HEK293 (cell line): ENCODE measurements at regions not wholly inside any gene's neighbourhood (a gene's known extent, or its start where the extent isn't known, plus 50 kb on each side); places are given as distances from the start of the nearest gene placed in this dataset.

Experiments used
- CTCF ChIA-PET: fragments of 350-600 bp; formaldehyde crosslinking; extraction: SDS; loops from one replicate; lab custom pipeline; 2021; ENCODE audit warnings: antibody characterized with exemption; lab: Yijun Ruan, JAX
- POLR2A ChIA-PET: fragments of 300-600 bp; formaldehyde crosslinking; extraction: SDS; loops from one replicate; lab custom pipeline; 2020; ENCODE audit warnings: antibody characterized with exemption, inconsistent platforms; lab: Yijun Ruan, JAX
- H3K27ac ChIP-seq: fragments of 200-500 bp; sonication (Bioruptor generic); 2 replicates; pipeline ENCODE4 v1.5.1; 2014; ENCODE audit warnings: low read depth, low read length, control low read depth, inconsistent platforms; ENCODE audit errors: extremely low read depth
- H3K36me3 ChIP-seq, 2 experiments: fragments of 200-500 bp in 1 of 2; sonication (Bioruptor generic) in 1 of 2; 1 replicate in 1 of 2; 2 replicates in 1 of 2; pipeline ENCODE4 v1.5.1; 2014 to 2017; ENCODE audit warnings: inconsistent platforms in 2 of 2, low read length in 2 of 2; ENCODE audit not compliant: control insufficient read depth in 2 of 2, insufficient read depth in 1 of 2
- H3K4me1 ChIP-seq: fragments of 200-500 bp; sonication (Bioruptor generic); 2 replicates; pipeline ENCODE4 v1.5.1; 2014; ENCODE audit warnings: mild to moderate bottlenecking, low read length, inconsistent platforms; ENCODE audit not compliant: control insufficient read depth, insufficient read depth
- H3K4me3 ChIP-seq: 2 replicates; pipeline ENCODE4 v1.5.1; 2011; ENCODE audit warnings: low read depth, mild to moderate bottlenecking, control low read depth, low read length, moderate library complexity
- H3K9me3 ChIP-seq: fragments of 200-500 bp; sonication (Bioruptor generic); 2 replicates; pipeline ENCODE4 v1.5.1; 2014; ENCODE audit warnings: low read depth, low read length, inconsistent platforms; ENCODE audit not compliant: control insufficient read depth, insufficient read depth
- HOXC10 ChIP-seq: sonication (generic); formaldehyde crosslinking; IDR thresholded peaks from 2 replicates; pipeline ENCODE4 v1.8.1; 2023; ENCODE audit warnings: mild to moderate bottlenecking, missing genetic modification reagents
- SCRT2 ChIP-seq: fragments of 450-650 bp; formaldehyde crosslinking; IDR thresholded peaks from 2 replicates; pipeline ENCODE4 v1.5.1; 2016; ENCODE audit warnings: missing biosample characterization, missing genetic modification characterization
- SP7 ChIP-seq: fragments of 450-650 bp; formaldehyde crosslinking; IDR thresholded peaks from 2 replicates; pipeline ENCODE4 v1.5.1; 2016; ENCODE audit warnings: missing biosample characterization, missing genetic modification characterization
- TCF7L2 ChIP-seq: IDR thresholded peaks from 2 replicates; pipeline ENCODE4 v1.6.1; 2011; ENCODE audit warnings: low read depth, mild to moderate bottlenecking, inconsistent platforms, low read length, moderate library complexity, borderline replicate concordance
- YY2 ChIP-seq: fragments of 450-650 bp; formaldehyde crosslinking; IDR thresholded peaks from 2 replicates; pipeline ENCODE4 v1.5.1; 2016; ENCODE audit warnings: missing biosample characterization, missing genetic modification characterization
- ZBTB21 ChIP-seq: fragments of 450-650 bp; formaldehyde crosslinking; IDR thresholded peaks from 2 replicates; pipeline ENCODE4 v1.5.1; 2017; ENCODE audit warnings: missing biosample characterization, missing genetic modification characterization
- ZFP41 ChIP-seq: fragments of 450-650 bp; formaldehyde crosslinking; IDR thresholded peaks from 2 replicates; pipeline ENCODE4 v1.5.1; 2016; ENCODE audit warnings: missing biosample characterization, missing genetic modification characterization, borderline replicate concordance
- ZNF341 ChIP-seq: fragments of 450-650 bp; formaldehyde crosslinking; IDR thresholded peaks from 2 replicates; pipeline ENCODE4; 2016; ENCODE audit warnings: low read depth, missing biosample characterization, missing genetic modification characterization
- ZNF391 ChIP-seq: fragments of 450-650 bp; formaldehyde crosslinking; IDR thresholded peaks from 2 replicates; pipeline ENCODE4 v1.5.1; 2016; ENCODE audit warnings: low read depth, missing biosample characterization, missing genetic modification characterization, borderline replicate concordance
- ZNF521 ChIP-seq: fragments of 450-650 bp; formaldehyde crosslinking; IDR thresholded peaks from 2 replicates; pipeline ENCODE4 v1.5.1; 2017; ENCODE audit warnings: missing biosample characterization, mild to moderate bottlenecking, missing genetic modification characterization
- ZNF560 ChIP-seq: fragments of 450-650 bp; formaldehyde crosslinking; IDR thresholded peaks from 2 replicates; pipeline ENCODE4 v1.5.1; 2017; ENCODE audit warnings: missing biosample characterization, missing genetic modification characterization, borderline replicate concordance
- ZNF596 ChIP-seq: fragments of 450-650 bp; IDR thresholded peaks from 2 replicates; pipeline ENCODE4 v1.5.0; 2018; ENCODE audit warnings: missing biosample characterization, mild to moderate bottlenecking, missing genetic modification characterization, moderate library complexity
- ZNF660 ChIP-seq: fragments of 450-650 bp; IDR thresholded peaks from 2 replicates; pipeline ENCODE4 v1.5.1; 2018; ENCODE audit warnings: missing biosample characterization, mild to moderate bottlenecking, missing genetic modification characterization
- ZNF677 ChIP-seq: fragments of 450-650 bp; IDR thresholded peaks from 2 replicates; pipeline ENCODE4 v1.5.0; 2018; ENCODE audit warnings: missing biosample characterization, mild to moderate bottlenecking, missing genetic modification characterization, moderate library complexity
- ZNF791 ChIP-seq: fragments of 450-650 bp; formaldehyde crosslinking; IDR thresholded peaks from 2 replicates; pipeline ENCODE4 v1.5.1; 2016; ENCODE audit warnings: missing biosample characterization, missing genetic modification characterization
- TF ChIP-seq, protein P1 (sequence below): fragments of 450-650 bp; formaldehyde crosslinking; IDR thresholded peaks from 2 replicates; pipeline ENCODE4 v1.5.1; 2016; ENCODE audit warnings: missing biosample characterization, missing genetic modification characterization
- TF ChIP-seq, protein P2 (sequence below): fragments of 450-650 bp; formaldehyde crosslinking; IDR thresholded peaks from 2 replicates; pipeline ENCODE4 v1.5.0; 2017; ENCODE audit warnings: missing biosample characterization, missing genetic modification characterization, borderline replicate concordance
- TF ChIP-seq, protein P3 (sequence below): fragments of 450-650 bp; formaldehyde crosslinking; IDR thresholded peaks from 2 replicates; pipeline ENCODE4 v1.5.1; 2016; ENCODE audit warnings: missing biosample characterization, missing genetic modification characterization, borderline replicate concordance
- TF ChIP-seq, protein P4 (sequence below): fragments of 450-650 bp; formaldehyde crosslinking; IDR thresholded peaks from 2 replicates; pipeline ENCODE4 v1.5.1; 2017; ENCODE audit warnings: missing biosample characterization, missing genetic modification characterization
- TF ChIP-seq, protein P5 (sequence below): fragments of 450-650 bp; formaldehyde crosslinking; IDR thresholded peaks from 2 replicates; pipeline ENCODE4 v1.5.1; 2016; ENCODE audit warnings: missing biosample characterization, missing genetic modification characterization, borderline replicate concordance

DNA sequence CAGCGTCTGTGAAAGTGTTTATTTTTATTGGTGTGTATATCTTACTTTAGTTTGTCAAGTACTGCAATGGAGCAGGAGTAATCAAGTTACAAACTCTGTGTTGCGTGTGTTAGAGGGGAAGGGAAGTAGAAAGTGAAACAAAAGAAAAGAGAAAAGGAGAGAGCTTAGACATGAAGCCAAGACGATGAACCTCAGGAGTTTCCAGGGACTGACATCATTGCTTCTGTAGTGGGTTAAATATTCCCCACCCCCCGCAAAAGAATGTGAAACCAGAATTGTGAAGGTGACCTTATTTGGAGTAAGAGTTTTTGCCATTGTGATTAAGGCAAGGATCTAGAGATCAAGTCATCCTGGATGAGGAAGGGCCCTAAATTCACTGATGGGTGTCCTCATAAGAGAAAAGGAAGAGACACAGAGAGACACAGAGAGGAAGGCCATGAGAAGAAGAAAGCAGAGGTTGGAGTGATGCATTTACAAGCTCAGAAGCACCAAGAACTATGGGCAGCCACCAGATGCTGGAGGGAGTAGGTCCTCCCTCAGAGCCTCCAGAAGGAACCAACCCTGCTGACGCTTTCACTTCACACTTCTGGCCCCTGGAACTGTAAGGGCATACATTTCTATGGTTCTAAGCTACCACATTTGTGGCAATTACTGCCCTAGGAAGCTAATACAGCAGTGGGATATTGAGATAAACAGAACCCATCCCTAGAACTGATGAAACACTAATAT is 173.6 kb upstream of the SFRP2 start:
- Histone ChIP-seq H3K9me3 (no peaks in the 10 kb centered on the region), H3K4me1 (no peaks in the 10 kb centered on the region), H3K4me3 (no peak overlapping the region), H3K27ac (no peak overlapping the region), H3K36me3 (no peaks in the 10 kb centered on the region)
- ChIA-PET CTCF (interaction anchor here (0.6 kb wide), 1 partner anchor 57 kb away, joined by 3 read pairs; no protein-coding TSS in a partner anchor), POLR2A (no interaction called here)
- TF ChIP-seq, protein P1, sequence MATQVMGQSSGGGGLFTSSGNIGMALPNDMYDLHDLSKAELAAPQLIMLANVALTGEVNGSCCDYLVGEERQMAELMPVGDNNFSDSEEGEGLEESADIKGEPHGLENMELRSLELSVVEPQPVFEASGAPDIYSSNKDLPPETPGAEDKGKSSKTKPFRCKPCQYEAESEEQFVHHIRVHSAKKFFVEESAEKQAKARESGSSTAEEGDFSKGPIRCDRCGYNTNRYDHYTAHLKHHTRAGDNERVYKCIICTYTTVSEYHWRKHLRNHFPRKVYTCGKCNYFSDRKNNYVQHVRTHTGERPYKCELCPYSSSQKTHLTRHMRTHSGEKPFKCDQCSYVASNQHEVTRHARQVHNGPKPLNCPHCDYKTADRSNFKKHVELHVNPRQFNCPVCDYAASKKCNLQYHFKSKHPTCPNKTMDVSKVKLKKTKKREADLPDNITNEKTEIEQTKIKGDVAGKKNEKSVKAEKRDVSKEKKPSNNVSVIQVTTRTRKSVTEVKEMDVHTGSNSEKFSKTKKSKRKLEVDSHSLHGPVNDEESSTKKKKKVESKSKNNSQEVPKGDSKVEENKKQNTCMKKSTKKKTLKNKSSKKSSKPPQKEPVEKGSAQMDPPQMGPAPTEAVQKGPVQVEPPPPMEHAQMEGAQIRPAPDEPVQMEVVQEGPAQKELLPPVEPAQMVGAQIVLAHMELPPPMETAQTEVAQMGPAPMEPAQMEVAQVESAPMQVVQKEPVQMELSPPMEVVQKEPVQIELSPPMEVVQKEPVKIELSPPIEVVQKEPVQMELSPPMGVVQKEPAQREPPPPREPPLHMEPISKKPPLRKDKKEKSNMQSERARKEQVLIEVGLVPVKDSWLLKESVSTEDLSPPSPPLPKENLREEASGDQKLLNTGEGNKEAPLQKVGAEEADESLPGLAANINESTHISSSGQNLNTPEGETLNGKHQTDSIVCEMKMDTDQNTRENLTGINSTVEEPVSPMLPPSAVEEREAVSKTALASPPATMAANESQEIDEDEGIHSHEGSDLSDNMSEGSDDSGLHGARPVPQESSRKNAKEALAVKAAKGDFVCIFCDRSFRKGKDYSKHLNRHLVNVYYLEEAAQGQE (tag by site-specific recombination), result no peak
- TF ChIP-seq SP7 (tag by site-specific recombination), result no peak
- TF ChIP-seq, protein P2, sequence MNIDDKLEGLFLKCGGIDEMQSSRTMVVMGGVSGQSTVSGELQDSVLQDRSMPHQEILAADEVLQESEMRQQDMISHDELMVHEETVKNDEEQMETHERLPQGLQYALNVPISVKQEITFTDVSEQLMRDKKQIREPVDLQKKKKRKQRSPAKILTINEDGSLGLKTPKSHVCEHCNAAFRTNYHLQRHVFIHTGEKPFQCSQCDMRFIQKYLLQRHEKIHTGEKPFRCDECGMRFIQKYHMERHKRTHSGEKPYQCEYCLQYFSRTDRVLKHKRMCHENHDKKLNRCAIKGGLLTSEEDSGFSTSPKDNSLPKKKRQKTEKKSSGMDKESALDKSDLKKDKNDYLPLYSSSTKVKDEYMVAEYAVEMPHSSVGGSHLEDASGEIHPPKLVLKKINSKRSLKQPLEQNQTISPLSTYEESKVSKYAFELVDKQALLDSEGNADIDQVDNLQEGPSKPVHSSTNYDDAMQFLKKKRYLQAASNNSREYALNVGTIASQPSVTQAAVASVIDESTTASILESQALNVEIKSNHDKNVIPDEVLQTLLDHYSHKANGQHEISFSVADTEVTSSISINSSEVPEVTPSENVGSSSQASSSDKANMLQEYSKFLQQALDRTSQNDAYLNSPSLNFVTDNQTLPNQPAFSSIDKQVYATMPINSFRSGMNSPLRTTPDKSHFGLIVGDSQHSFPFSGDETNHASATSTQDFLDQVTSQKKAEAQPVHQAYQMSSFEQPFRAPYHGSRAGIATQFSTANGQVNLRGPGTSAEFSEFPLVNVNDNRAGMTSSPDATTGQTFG (tag by site-specific recombination), result no peak
- TF ChIP-seq ZNF596 (tag by site-specific recombination), result no peak
- TF ChIP-seq, protein P3, sequence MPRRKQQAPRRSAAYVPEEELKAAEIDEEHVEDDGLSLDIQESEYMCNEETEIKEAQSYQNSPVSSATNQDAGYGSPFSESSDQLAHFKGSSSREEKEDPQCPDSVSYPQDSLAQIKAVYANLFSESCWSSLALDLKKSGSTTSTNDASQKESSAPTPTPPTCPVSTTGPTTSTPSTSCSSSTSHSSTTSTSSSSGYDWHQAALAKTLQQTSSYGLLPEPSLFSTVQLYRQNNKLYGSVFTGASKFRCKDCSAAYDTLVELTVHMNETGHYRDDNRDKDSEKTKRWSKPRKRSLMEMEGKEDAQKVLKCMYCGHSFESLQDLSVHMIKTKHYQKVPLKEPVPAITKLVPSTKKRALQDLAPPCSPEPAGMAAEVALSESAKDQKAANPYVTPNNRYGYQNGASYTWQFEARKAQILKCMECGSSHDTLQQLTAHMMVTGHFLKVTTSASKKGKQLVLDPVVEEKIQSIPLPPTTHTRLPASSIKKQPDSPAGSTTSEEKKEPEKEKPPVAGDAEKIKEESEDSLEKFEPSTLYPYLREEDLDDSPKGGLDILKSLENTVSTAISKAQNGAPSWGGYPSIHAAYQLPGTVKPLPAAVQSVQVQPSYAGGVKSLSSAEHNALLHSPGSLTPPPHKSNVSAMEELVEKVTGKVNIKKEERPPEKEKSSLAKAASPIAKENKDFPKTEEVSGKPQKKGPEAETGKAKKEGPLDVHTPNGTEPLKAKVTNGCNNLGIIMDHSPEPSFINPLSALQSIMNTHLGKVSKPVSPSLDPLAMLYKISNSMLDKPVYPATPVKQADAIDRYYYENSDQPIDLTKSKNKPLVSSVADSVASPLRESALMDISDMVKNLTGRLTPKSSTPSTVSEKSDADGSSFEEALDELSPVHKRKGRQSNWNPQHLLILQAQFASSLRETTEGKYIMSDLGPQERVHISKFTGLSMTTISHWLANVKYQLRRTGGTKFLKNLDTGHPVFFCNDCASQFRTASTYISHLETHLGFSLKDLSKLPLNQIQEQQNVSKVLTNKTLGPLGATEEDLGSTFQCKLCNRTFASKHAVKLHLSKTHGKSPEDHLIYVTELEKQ (tag by site-specific recombination), result no peak
- TF ChIP-seq, protein P4, sequence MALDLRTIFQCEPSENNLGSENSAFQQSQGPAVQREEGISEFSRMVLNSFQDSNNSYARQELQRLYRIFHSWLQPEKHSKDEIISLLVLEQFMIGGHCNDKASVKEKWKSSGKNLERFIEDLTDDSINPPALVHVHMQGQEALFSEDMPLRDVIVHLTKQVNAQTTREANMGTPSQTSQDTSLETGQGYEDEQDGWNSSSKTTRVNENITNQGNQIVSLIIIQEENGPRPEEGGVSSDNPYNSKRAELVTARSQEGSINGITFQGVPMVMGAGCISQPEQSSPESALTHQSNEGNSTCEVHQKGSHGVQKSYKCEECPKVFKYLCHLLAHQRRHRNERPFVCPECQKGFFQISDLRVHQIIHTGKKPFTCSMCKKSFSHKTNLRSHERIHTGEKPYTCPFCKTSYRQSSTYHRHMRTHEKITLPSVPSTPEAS, result no peak

DNA sequence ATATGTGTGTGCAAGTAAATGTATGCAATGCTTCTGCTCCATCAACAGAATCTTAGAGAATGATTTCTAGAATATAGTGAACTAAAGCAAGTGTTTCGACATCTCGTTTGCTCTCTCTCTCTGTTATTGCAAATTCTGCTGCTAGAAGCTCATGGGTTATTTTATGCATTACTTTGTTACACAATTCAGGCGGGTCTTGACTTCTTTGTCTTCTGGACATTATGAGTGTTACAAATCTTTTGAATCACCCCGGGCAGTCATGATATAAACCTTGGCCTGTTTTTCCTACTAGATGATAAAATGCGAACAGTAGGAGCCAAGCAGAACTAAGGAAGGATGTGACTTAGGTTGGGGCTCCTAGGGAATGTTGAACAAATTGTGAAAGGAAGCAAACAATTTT is 166.4 kb upstream of the SFRP2 start:
- CTCF ChIA-PET, result interaction anchor here (0.5 kb wide), 1 partner anchor 856 kb away, joined by 4 read pairs; no protein-coding TSS in a partner anchor
- POLR2A ChIA-PET, result no interaction called here

More for the DNA sequence above, 166.4 kb upstream of the SFRP2 start:
- H3K4me3 ChIP-seq, result no peak overlapping the region
- no peak for TF ChIP-seq SCRT2
- no peak for TF ChIP-seq ZNF521
- no peak for TF ChIP-seq ZNF391 (tag by site-specific recombination)
- TF ChIP-seq, protein P5, sequence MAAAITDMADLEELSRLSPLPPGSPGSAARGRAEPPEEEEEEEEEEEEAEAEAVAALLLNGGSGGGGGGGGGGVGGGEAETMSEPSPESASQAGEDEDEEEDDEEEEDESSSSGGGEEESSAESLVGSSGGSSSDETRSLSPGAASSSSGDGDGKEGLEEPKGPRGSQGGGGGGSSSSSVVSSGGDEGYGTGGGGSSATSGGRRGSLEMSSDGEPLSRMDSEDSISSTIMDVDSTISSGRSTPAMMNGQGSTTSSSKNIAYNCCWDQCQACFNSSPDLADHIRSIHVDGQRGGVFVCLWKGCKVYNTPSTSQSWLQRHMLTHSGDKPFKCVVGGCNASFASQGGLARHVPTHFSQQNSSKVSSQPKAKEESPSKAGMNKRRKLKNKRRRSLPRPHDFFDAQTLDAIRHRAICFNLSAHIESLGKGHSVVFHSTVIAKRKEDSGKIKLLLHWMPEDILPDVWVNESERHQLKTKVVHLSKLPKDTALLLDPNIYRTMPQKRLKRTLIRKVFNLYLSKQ, result no peak
- no peak for TF ChIP-seq YY2 (tag by site-specific recombination)
- no peak for TF ChIP-seq ZBTB21 (tag by site-specific recombination)
- no peak for TF ChIP-seq ZNF791 (tag by site-specific recombination)
- TF ChIP-seq ZNF560 (tag by site-specific recombination), result no peak
- no peak for TF ChIP-seq ZNF341 (tag by site-specific recombination)
- no peak for TF ChIP-seq ZNF677 (tag by site-specific recombination)
- TF ChIP-seq TCF7L2, result no peak
- no peak for TF ChIP-seq HOXC10 (CRISPR knock-in tag)
- TF ChIP-seq ZFP41 (tag by site-specific recombination), result no peak
- no peak for TF ChIP-seq ZNF660 (tag by site-specific recombination)
- H3K27ac ChIP-seq, result no peak overlapping the region
- H3K9me3 ChIP-seq, result no peaks in the 10 kb centered on the region
- H3K36me3 ChIP-seq, result no peaks in the 10 kb centered on the region
- H3K4me1 ChIP-seq, result no peaks in the 10 kb centered on the region
